GM18508 (cell line): ENCODE measurements at regions not wholly inside any gene's neighbourhood (a gene's known extent, or its start where the extent isn't known, plus 50 kb on each side); places are given as distances from the start of the nearest gene placed in this dataset.
"Not testable (repeated sequence)": the region's sequence is repeated elsewhere in the genome, so short reads cannot be mapped to it uniquely, and the experiment has no call there.

Source experiments
- ATAC-seq: cut with Tn5 transposase; IDR thresholded peaks from one replicate; pipeline ENCODE4 v1.9.1; 2021; ENCODE audit warnings: moderate number of reproducible peaks; ENCODE audit not compliant: insufficient read depth, unreplicated experiment

- no peak for ATAC-seq
Measured at GRCh38 chr7:85695533-85695932, 508.7 kb upstream of the SEMA3D start.

- no peak for ATAC-seq
Measured at GRCh38 chr7:85695041-85695440, 508.2 kb upstream of the SEMA3D start.

GRCh38 chr7:85693326-85693725 lies 506.5 kb upstream of the SEMA3D start:
- no peak for ATAC-seq

- ATAC-seq = no peak
Measured at GRCh38 chr7:85688712-85689111, 501.9 kb upstream of the SEMA3D start.

- ATAC-seq = no peak
Measured at GRCh38 chr7:85686401-85687181, 499.7 kb upstream of the SEMA3D start.

GRCh38 chr7:85685901-85686300 lies 499.0 kb upstream of the SEMA3D start:
- ATAC-seq = no peak

GRCh38 chr7:85682833-85683620 lies 496.2 kb upstream of the SEMA3D start:
- ATAC-seq = no peak

- no peak for ATAC-seq
Measured at GRCh38 chr7:85681241-85681640, 494.4 kb upstream of the SEMA3D start.

GRCh38 chr7:85675093-85675492 lies 488.2 kb upstream of the SEMA3D start:
- ATAC-seq = not testable (repeated sequence)

- no peak for ATAC-seq
Measured at GRCh38 chr7:85673876-85674275, 487.0 kb upstream of the SEMA3D start.

- ATAC-seq = no peak
Measured at GRCh38 chr7:85669225-85669624, 482.4 kb upstream of the SEMA3D start.

- ATAC-seq = no peak
Measured at GRCh38 chr7:85664341-85664740, 477.5 kb upstream of the SEMA3D start.

- ATAC-seq = no peak
Measured at GRCh38 chr7:85659364-85659763, 472.5 kb upstream of the SEMA3D start.

- ATAC-seq = no peak
Measured at GRCh38 chr7:85655252-85655651, 468.4 kb upstream of the SEMA3D start.

GRCh38 chr7:85644272-85644671 lies 457.4 kb upstream of the SEMA3D start:
- no peak for ATAC-seq

GRCh38 chr7:85641331-85641730 lies 454.5 kb upstream of the SEMA3D start:
- ATAC-seq = no peak

- ATAC-seq = no peak
Measured at GRCh38 chr7:85638394-85638793, 451.5 kb upstream of the SEMA3D start.

- no peak for ATAC-seq
Measured at GRCh38 chr7:85634951-85635350, 448.1 kb upstream of the SEMA3D start.

GRCh38 chr7:85630904-85631600 lies 444.2 kb upstream of the SEMA3D start:
- no peak for ATAC-seq

GRCh38 chr7:85627791-85628586 lies 441.1 kb upstream of the SEMA3D start:
- no peak for ATAC-seq
